NCI-H2081 (cell line): ENCODE measurements at regions not wholly inside any gene's neighbourhood (a gene's known extent, or its start where the extent isn't known, plus 50 kb on each side); places are given as distances from the start of the nearest gene placed in this dataset.

ENCODE experiments used
- DNase-seq, 2 experiments: peaks; one replicate each; lab custom pipeline; 2025; lab: John Stamatoyannopoulos, UW

GRCh38 chr2:145207884-145208283 is 688.0 kb upstream of the ZEB2 start:
- no peak for DNase-seq

- no peak for DNase-seq
Measured at GRCh38 chr2:145206496-145207281, 686.8 kb upstream of the ZEB2 start.

GRCh38 chr2:145203891-145204290 is 684.0 kb upstream of the ZEB2 start:
- DNase-seq: peak in 1 of 2 experiments; percentile 8

DNA sequence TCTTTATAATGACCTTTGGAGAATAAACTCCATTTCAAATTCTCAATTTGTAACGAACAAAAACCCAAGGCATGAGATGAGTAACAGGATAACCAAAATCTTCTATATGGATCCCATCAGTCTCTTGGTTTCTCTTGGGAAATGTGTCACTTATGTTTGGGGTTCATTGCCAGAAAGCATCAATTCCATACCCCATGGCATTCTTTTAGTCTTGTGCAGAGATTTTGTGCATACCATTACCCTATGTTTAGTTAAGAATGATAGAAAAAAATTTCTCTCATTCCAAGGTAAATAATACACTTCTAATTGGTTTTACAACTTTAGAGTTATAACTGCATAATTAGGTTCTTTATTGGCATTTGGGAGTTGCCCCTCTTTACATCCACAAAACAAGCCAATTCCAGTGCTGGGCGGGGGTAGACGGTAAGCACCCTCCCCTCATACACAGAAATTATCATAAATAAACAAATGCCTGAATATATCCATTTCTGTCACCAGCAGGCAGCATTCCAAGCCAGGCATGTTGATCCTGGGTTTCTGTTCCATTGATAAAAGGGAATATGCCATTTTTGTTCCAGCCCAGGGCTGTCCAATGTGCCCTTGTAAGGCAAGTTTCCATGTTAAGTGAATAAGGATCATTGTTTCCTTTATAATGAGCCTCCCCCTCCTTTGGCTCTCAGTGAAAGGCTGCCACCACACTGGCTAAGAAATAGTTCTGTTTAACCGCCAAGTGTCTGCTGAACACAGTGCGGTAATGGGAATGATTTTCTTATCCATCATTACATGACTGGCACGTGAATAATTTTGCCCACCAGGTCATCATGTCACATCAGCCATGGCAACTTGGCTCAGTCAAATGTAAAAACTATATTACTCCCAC is 680.1 kb upstream of the ZEB2 start:
- DNase-seq: no peak

GRCh38 chr2:145199042-145199441 is 679.1 kb upstream of the ZEB2 start:
- peak; percentile 26 to 73 for DNase-seq

DNA sequence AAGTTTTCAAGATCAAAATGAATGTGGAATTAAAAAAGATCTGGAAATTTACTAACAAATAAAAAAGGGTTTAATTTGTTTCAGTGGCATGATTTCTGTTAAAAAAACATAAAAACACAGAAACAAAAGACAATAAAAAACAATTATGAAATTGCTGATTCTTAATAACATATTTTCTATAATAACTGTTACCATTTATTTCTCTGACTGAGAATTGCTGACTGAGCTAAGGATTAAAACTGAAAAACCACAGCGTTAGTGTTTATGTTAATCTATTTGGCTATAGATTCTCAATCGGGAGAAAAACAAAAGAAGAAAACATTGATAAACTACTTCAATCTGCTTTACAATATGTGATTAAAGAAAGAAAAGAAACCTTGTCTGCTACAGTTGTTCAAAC is 678.6 kb upstream of the ZEB2 start:
- no peak for DNase-seq

DNA sequence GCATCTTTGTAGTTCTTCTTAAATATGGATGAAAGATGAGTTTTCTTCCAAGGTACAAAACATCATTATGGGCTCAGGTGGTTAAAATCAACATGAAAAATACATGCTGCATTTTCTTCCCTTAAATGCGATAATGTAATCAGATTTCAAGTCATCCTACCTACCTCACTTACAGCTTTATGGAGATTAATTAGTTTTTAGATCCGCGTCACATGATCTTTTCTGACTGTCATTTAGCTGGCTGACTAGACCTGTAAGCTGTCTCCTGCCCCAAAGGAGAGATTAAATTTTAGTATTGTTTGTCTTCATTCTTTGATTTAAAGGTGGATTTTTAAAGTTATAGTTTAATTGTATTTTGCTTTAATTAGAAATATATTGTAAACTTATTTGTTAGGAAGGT is 678.0 kb upstream of the ZEB2 start:
- DNase-seq: peak in 1 of 2 experiments; percentile 48

- no peak for DNase-seq
Measured at GRCh38 chr2:145194673-145195072, 674.8 kb upstream of the ZEB2 start.

- DNase-seq: no peak
Measured at GRCh38 chr2:145190031-145190703, 670.2 kb upstream of the ZEB2 start.

- no peak for DNase-seq
Measured at GRCh38 chr2:145186303-145186702, 666.4 kb upstream of the ZEB2 start.

- no peak for DNase-seq
Measured at GRCh38 chr2:145185696-145186095, 665.8 kb upstream of the ZEB2 start.

DNA sequence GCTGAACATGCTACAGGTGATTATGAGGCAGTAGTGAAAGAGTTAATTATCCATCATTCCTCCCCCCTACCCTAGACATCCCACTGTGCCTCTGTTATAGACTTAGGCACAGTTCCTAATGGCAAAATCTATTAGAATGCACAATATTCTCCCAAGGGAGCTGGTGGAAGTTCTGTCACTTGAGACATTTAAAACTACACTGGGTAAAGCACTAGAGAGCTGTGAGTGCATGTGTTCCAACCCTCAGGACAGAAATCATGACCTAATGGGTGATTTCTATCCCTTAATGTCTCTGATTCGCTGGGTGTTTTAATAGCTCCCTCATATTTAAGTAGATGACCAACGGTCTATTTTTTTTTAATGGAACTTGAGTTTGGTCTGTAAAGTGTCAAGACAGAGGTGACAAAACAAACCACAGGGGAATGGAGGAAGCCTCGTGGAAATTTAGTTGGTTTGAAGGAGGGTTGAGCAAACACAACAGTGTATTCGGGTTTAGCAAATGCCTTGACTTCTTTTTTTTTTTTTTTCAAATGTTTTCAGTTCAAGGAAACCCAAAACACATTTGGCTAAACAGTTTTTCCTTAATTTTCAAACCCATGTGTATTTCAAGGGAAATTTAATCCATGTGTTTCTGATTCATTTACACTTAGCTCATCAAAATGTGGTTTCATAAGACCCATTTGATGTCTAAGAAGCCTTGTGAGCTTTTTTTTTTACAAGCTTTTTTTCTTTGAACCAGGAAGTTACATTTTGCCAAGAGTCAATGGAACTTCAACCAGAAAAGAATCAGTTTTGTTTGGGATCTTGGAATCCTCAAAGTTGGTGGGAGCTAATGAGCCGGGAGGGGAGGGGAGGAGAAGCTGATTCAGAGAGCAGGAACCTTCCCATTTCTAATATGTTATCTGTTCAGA is 665.1 kb upstream of the ZEB2 start:
- no peak for DNase-seq

DNA sequence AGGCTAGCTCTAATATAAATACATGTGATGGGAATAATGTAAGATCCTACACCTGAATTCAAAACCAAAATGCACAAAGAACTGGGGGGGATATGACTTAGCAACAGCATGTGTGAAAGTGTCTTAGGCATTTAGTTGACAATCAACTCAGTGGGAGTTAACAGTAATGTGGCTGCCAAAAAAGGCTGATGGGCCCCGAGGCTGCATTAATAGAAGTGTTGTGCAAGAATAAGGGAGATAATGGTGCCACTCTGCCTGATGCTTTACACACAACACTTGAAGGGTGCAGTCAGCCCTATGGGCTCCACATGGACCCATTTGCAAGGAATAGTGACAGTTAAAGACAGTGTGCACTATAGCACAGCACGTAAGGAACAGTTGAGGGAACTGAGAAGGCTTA is 649.4 kb upstream of the ZEB2 start:
- no peak for DNase-seq

DNA sequence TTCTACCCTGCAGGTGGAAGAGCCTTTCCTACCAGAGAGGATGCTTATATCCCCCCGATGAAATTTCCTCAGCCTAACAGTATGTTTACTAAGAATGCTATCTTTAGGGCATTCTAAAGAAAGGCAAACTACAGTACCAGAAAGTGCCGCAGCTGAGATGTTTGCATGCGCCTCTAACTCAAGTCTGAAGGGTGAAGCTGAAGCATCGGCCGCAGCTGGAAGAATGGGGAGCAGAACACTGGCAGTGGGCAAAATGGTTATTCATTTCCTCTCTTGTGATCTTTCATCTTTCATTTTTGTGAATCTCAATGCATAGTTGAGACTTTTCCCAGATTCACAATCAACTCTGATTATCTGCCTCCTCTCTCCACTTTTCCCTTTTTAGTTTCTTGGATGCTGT is 648.2 kb upstream of the ZEB2 start:
- DNase-seq: no peak

GRCh38 chr2:145166731-145167302 is 646.9 kb upstream of the ZEB2 start:
- no peak for DNase-seq

DNA sequence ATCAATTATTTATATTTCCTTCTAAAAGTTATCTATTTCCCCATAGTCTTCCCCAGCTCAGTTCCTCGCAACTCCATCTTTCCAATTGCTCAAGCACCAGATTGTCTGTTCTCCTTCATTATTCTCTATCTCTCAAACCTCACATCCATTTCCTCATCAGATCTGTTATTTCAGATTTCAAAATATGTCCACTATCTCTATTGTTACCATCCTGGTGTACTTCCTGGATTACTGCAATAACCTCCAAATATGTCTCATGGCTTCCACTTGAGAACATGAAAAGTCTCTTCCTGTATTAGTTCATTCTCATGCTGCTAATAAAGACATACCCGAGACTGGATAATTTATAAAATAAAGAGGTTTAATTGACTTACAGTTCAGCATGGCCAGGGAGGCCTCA is 641.7 kb upstream of the ZEB2 start:
- DNase-seq: no peak

DNA sequence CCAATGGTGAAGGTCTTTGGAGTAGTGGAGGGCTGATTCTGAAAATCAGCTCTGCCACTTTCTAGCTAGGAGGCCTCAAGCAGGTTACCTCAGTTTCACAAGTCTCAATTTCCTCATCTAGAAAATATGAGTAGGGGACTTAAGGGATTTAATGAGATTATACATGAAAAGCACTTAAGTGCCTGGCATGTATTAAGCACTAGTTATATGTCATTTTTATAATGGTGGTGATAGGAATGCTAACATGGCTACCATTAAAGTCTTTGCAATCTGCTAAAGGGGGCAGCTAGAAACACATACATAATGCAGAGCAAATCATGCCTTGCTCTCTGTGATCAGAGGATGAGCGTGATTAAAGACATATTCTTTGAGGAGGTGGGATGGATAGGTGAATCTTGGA is 640.9 kb upstream of the ZEB2 start:
- DNase-seq: no peak

DNA sequence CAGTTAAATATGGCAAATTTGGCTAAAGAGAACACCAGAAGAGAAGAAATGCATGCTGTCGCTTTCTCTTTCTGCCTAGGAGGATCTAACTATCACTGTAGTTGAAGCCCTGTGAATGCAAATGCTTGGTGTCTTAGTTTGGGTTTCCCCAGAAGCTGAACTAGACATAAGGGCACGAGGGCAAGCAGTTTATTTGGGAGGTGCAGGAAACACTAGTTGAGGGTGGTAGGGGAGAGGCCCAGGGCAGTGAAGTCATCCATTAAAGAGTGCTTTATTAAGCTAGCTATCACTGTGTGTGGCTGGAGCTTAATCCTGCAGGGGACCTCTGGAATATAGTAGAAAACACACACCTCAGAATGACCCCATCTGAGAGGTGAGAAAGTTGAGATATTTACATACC is 639.8 kb upstream of the ZEB2 start:
- DNase-seq: no peak

DNA sequence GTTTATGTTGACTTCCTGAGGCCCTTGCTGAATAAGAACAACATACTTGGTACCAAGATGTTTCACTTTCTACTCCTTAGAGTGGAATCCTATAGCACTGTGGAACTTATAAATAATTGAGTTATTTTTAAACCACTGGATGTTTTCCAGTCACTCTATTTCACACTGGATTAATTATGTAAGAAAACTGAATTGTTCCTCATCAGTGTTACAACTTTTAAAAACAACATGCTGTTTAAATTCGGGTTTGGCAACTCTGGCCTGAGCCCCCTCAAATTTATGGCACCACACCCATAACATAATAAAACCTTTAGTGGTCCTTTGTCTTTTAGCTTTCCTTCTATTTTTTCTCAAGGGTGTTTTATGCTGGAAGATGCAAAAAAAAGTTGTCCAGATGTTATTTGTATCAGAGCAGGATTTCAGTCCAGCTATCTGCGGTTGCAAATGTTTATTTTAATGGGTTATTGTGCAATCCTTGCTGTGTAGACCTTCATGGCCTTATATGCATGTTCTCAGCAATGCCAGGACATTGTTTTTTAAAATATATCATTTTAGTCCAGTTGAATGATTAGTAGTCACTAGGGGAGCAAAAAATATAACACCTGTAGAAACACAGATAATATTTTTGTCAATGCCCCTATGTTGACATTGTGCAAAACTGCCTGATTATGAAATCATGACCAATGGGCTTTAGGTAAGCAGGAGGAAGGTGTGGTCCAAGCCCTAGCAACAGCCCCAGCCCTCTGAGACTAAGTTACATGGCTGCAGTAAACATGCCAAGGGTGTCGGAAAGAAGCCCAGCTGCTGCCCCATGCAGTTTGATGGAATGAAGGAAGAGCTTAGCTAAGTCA is 638.0 kb upstream of the ZEB2 start:
- no peak for DNase-seq

- no peak for DNase-seq
Measured at GRCh38 chr2:145157036-145157675, 637.2 kb upstream of the ZEB2 start.
